GM19025 (cell line): ENCODE measurements at regions not wholly inside any gene's neighbourhood (a gene's known extent, or its start where the extent isn't known, plus 50 kb on each side); places are given as distances from the start of the nearest gene placed in this dataset.

Experiments
- ATAC-seq: cut with Tn5 transposase; IDR thresholded peaks from one replicate; pipeline ENCODE4 v1.9.1; 2021; ENCODE audit warnings: mild to moderate bottlenecking, low read depth, moderate library complexity; ENCODE audit not compliant: unreplicated experiment

DNA sequence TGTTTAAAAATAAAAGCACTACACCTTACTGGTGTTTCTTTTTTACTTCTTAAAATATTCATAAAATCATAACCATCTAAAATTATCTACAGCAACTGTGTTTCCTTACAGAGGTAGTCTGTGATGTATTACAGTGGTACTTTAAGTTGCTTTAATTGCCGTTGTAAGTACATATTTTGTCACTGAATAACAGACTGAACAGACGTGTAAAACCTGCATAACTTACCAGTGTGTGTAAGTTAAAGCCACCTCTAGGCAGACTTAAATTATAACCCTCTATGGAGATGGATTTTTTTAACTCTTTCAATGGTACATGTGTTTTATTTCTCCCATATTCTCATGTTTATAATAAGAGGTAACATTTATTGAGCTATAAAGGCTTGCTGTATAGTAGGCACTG lies 166.8 kb downstream of the NR4A2 start:
- ATAC-seq = no peak

DNA sequence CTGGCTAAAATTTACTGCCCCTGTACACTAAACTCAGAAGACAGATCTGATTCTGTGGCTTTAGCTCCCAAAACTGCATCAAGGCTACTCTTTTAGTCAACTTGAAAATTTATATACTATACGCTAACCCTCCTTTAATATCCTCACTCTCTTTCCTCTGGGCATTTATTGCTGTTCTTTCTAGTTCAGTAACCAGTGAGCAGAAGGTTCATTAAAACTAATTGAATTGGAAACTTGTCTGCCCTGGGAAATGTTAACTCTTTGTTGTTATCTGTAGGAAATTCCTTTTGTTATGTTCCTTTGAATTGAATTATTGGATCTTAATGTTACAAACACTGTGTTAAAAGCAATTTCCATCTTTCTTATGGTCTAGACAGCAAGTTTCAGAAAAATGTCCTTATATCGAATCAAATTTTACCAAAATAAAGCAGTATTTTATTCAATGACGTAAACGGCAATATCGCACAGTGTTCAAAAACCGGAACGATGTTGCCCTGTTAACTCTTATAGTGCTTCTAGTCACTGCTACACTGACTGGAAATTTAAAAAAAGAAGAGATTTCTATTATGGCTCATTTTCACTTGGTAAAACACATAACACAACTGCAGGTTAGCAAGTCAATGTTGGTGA lies 168.3 kb downstream of the NR4A2 start:
- no peak for ATAC-seq

DNA sequence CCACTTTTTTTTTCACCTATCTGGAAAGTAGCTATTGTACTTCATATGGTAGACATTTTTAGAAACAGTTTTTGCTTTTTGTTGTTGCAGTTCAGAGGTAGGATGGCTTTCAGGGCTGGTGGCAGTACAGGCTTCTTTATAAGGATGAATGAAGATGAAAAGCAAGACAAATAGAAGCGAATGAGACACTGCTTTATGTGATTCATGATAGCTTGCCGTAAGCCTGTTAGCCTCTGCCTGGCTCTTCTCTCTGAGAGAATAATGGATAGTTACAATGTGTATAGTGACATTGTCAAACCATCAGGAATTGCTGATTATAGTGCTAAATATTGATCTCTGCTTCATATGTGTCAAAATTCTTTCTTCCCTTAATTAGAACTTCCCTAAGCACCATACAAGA lies 173.7 kb downstream of the NR4A2 start:
- no peak for ATAC-seq

DNA sequence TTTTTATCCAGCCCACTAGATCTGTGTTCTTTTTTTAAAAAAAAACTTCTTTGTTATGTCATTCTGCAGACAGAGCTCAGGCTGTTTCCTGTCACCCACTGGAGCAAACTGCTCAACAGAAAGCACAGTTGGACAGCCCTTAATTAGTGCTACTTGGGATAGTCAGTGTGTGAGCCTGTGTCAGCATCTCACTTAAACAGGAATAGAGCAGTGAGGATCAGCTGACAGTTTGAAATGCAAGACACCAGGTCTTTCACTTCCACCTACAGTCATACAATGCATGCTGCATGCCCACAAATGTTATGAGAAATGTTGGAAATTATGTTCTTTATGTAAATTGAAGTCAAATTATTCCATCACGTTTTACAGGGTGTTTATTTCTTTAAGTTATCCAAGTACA lies 174.9 kb downstream of the NR4A2 start:
- no peak for ATAC-seq

DNA sequence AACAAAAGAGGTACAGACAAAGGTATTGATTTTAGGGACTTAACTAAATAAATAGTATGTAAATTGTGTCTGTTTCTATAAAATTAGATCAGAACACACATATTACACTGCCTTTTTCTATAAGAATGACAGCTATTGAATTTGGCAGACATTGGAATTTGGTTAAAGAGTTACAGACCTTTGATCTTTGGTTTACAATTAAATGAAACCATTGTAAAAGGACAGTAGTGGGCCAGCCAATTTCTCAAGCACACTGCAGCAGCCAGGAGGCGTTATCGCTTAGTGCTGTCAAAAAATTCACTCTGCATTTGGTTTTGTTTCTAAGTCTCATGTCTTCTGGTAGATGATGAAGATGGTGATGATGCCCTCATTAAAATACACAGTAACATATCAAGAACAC lies 175.9 kb downstream of the NR4A2 start:
- ATAC-seq = no peak

DNA sequence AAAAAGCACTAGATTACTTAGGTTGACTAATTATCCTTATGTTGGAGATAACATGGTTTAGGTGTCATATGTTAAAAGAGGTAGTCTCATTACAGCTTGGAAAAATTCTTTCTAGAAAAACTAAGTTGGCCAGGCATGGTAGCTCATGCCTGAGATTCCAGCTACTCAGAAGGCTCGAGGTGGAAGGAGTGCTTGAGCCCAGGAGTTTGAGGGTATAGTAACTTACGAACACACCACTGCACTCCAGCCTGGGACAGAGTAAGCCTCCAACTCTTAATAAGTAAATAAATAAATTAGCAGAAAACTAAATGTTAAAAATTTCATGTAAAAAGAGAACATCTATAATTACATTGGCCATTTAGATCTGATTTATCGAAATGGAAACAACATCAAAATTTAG lies 177.2 kb downstream of the NR4A2 start:
- no peak for ATAC-seq

DNA sequence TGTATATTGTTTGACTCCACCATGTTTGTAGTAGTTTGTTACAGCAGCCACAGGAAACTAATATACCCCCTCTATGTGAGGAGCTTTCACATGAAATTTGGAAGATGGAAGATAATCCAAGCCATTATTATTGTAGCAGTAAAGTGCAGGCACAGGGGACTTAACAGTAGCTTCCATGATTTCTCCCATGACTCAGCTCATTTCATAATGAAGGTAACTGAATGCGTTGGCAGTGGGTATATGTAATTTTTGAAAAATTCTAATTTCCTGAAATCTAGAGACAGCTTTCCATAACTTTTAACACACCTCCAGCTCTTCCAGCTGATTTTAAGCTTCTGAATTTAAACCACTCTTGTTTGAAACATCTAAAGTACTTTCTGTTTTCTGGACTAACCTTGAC lies 181.2 kb downstream of the NR4A2 start:
- ATAC-seq = no peak

DNA sequence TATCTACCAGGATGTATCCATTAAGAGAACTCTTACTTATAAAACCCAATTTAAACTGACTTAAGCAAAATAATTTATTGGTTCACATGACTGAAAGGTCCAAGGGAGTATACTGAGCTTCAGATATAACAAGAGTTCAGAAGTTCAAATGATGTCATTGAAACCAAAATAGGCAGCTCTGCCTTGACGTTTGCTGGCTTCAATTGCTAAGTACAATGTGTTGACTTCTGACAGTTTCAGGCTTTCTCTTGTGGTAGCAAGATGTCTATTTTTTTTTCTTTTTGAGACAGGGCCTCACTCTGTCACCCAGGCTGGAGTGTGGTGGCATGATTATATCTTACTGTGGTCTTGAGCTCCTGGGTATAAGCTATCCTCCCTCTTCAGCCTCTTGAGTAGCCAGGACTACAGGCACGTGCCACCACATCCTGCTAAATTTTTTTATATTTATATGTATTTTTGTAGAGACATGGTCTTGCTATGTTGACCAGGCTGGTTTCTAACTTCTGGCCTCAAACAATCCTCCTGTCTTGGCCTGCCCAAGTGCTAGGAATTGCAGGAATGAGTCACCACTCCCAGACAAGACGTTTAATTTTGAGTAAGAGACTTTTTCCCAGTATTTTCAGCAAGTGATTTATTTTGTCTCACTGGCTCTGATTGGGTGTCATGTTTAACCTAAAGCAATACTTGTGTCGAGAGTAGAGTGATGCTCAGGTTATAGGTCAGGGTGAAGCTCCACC lies 184.8 kb downstream of the NR4A2 start:
- ATAC-seq = no peak

DNA sequence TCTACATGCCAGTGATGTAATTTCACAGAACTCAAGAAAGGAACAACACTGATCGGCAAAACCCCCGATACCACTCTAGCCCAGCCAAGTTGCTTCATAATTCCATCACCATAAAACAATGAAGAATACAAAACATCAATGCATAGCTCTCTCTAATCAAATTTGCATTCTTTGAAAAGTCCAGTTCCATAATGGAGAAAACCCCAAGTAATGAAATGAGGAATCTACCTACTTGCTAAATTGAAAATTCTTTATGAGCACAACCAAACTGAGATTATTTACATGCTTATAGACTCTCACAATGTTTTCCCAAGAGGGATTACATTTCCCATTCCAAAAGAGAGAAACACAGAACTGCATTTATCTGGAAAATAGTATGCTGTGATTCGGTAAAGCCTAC lies 186.5 kb downstream of the NR4A2 start:
- no peak for ATAC-seq

DNA sequence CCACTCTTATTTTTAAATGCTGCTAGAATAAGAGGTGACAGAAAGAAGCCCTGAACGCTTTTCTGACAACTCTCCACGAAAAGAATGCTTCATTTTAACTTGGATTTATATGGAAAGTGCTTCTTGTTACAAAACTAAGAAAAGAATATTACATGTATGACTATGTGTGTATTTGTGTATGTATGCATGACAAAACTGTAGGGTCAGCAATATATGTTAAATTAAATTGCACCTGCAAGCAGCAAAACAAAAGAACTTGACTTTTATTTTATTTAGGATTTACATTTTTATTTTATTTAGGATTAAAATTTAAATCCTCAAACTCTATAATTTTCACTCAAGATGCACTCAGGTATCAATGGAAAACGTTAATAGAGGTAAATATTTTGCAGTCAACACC lies 187.1 kb downstream of the NR4A2 start:
- no peak for ATAC-seq

DNA sequence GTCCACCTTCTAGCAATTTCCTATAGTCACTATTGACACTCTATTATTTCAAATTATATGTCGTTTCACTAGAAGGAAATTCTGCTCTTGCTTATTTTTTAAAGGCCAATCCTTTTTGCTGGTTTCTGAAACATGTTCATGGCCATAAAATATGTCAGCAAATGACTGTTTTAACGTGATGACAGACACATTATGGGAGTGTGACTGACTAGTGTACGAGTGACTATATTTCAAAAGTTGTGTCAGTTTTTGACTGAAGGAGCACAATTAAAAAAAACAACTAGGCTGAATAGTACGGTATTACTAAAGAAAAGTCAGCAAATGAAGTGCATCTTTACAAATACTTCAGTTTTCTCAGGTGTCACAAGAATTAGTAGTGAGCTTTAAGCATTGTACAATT lies 196.0 kb downstream of the NR4A2 start:
- no peak for ATAC-seq

DNA sequence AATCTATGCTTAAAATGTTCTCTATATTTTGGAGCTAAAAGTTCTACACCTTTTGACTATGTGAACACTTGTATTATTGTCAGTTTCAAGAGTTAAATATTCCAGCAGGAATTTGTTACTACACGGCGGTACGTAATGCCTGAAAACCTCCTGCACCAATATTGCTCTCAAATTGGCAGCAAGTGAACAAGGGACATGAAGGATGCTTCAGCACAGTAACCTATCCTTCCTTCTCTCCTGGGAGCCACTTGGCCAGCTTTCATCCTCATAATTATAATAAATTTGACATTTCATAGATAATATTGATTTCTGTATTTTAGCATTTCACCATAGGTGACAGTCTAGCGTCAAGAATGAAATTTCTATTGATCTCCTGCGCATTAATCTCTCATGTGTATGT lies 197.6 kb downstream of the NR4A2 start:
- no peak for ATAC-seq

DNA sequence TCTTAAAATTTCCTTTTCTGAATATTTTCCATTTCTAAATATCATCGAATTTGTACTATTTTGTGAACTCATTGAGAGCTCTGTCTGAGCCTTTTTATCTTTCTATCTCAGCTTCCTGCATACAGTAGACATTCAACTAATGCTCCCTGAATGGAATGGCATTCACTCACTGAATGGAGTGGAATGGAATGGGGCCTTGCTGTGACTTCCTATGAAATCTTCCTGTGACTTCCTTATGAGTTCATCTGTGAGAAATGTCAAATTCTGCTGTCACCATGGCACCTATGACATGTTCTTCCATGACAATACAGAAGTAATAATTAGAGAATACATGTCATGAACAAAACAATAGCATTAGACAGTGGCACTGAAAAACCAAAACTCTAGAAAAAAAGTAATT lies 199.6 kb downstream of the NR4A2 start:
- no peak for ATAC-seq

DNA sequence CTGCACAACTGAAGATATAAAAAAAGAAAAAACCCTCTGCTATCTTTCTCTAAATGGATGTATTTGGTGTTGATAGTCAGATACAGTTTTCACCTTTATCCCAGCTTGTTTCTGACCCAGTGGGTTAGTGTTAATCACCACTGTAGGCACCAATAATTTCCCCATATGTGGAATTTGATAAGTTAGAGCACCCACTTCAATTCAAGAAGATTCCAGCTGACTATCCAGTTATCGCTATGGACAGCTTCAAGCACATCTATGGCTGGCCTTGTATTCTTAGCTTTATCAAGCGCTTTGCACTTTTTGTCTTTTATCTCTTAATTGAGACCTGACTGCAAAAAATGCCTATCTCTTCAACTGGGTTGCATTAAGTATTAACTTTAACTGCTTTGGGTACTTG lies 200.4 kb downstream of the NR4A2 start:
- no peak for ATAC-seq

DNA sequence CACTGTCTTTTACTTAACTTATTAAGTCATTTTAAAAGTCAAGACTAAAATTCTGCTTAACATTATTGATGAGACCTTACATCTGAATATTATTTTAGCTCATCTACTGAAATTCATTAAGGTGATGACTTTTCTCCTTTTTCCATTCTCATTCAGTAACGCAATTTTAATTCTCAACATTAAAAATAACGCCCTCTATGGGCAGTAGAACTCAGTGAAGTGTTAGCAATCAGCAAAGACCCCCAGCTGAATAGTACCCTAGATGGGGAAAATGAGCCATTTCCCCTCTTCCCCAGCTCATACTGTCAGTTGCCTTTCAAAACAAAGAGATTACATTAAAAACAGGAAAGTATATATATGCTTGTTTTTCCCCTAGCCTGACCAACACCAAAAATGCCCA lies 203.3 kb downstream of the NR4A2 start:
- ATAC-seq = no peak

DNA sequence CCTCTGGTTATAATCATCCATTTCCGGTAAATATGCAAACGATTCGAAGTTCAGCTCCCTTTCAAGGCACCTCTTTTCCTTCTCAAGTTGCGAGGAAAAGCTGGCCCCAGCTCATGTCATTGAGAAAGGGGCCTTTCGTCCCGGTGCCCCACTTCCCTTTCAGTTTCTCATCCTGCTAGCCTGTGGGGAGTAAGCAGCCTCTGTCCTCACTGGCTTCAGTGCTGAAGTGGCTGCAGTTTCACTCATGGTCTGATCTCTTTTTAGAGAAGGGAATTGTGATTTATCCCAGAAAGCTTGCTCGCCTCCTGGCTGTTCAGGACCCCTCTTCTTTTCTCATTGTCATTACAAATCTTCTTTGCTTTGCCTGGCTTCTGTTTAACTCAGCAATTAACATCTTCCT lies 207.5 kb downstream of the NR4A2 start:
- ATAC-seq = no peak

DNA sequence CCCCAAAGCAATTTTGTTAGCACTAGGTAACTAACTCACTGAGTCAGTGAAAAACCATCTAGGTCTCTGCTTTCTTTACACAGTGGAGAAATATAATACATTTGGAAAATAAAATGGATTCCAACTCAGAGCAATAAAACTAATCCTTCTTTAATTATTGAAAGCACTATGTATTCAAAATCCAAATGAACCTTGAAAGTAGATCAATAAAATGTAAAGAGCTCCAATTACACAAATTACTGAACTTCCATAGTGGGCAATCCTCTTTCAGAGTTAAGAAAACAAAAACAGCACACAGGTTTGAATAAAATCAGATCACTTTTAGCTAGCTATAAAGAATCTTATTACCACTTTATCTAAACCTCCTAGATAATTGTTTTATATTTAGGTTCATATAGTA lies 208.1 kb downstream of the NR4A2 start:
- ATAC-seq = no peak

DNA sequence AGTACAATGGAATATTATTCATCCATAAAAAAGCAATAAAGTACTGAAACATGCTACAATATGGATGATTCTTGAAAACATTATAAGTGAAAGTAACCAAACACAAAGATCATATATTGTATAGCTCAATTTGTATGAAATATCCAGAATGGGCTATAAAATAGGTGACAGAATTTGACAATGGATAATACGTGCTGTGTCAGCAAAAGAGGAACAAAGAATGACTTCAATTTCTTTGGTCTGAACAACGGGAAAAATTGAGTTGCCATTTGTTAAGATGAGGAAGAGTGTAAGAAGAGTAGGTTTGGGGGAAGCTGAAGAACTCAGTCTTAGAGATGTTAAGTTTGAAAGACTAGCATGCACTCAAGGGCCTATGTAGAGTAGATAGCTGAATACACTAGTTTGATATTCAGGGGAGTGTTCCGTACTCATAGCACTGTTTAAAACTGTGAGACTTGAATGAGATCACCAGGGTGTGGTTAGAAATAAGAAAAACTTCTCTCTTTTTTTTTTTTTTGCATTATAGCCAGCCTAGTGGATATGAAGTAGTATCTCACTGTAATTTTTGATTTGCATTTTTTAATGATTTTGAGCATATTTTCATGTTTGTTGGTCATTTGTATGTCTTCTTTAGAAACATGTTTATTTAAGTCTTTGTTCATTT lies 213.6 kb downstream of the NR4A2 start:
- ATAC-seq = no peak

DNA sequence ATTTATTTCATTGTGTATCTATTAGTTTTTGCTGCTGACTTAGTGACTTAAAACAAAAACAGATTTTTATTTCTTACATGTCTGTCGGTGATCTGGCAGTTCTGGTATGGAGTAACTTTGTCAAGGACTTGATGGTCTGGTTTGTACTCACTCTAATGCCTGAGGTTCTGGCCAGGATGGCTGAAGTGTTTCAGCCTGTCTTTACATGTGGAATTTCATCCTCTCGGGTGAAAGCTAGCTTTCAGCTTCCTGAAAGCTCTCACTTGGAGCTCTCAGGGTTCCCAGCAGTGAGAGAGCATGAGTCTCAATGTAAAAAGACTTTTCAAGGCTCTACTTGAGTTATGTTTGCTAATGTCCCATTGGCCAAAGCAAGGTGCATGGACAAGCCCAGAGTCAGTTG lies 216.4 kb downstream of the NR4A2 start:
- no peak for ATAC-seq

DNA sequence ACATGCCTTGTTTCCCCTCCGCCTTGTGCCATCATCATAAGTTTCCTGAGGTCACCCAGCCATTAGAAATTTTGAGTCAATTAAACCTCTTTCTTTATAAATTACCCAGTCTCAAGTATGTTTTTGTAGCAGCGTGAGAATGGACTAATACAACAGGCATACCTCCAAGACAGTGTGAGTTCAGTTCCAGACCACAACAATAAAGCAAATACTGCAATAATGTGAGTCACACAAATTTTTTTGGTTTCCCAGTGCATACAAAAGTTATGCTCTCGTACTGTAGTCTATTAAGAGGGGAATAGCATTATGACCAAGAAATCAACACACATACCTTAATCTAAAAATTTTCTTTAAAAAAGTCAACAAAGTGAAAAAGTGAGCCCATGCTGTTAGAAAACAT lies 217.2 kb downstream of the NR4A2 start:
- ATAC-seq = no peak

DNA sequence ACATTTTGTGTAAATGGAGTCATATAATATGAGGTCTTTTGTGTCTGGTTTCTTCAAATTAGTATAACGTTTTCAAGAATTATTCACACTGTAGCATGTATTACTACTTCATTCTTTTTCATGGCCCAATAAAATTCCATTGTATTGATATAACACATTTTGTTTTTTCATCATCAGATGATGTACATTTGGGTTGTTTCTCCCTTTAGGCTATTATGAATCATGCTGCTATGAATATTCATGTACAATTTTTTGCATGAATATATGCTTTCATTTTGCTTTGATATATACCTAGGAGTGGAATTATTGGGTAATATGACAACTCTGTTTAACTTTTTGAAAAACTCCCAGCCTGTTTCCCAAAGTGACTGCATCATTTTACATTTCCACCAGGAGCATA lies 220.2 kb downstream of the NR4A2 start:
- no peak for ATAC-seq

DNA sequence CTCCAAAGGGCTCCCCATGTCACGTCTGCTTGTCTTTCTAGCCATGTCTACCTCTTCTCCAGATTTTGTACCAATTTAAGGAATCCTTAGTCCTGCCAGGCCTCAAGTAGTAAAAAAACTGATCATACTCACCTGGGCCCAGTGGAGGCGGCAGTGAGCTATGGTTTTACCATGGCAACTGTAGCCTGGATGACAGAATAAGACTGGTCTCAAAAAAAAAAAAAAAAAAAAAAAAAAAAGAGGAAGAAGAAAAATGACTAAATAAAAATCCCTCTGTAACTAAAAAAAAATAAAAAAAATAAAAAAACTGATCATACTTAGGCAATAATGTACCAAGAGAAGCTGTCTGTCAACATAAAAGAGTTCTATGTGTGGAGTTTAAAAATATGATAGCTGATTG lies 221.6 kb downstream of the NR4A2 start:
- peak; percentile 94 for ATAC-seq
